NCI-H128 (cell line): ENCODE measurements at regions not wholly inside any gene's neighbourhood (a gene's known extent, or its start where the extent isn't known, plus 50 kb on each side); places are given as distances from the start of the nearest gene placed in this dataset.

ENCODE experiments used
- DNase-seq: peaks from one replicate; lab custom pipeline; 2025; ENCODE audit not compliant: unreplicated experiment; lab: John Stamatoyannopoulos, UW

DNA sequence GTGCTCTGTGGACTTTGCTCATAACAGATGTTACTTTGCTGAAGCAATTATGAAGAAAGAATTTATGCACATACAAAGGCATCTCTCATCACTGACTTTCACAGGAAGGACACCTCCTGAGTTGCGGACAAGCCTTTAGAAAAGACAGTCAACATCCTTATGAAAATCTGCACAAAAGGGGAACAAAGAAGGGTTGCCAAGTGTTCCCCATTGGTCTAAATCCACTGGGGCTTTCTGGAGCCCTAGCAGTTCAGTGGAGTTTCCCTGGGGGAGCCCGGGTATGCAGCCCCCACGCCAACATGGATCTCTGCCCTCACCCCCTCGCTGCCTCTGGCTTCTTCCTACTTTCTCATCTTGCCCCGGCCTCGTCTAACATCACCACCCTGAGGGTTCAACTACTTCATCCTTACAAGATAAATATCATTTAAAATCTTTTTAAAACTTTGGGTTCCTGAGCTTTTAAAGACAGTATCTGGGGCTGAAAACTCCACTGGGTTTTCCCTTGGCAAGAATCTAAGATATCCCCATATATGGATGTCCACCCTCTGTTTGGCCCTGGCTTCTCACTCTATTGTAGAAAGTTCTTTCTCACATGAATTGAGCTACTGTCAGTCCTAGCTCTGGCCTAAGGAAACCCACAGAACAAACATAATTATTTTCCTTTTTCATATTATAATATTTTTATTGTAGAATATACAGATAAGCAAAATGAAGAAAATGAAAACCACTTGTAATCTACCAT, 207.9 kb upstream of the RGMA start:
- DNase-seq = no peak

DNA sequence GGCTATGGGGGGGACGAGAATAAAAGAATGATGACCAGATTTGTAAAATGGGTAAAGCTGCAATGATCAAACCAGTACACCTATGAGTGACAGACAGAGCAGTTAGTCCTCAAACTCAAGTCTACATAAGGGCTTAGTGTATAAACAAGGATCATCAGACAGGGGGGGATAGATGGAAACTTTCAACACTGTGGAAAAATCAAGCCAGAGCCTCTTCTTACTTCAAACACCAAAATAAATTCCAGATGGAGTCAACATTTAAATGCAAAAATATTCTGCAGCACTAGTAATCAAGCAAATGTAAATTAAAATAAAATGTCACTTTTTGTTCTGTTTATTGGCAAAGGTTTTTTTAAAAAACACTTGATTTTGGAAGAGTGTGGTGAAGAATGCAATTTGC, 205.9 kb upstream of the RGMA start:
- DNase-seq = no peak

DNA sequence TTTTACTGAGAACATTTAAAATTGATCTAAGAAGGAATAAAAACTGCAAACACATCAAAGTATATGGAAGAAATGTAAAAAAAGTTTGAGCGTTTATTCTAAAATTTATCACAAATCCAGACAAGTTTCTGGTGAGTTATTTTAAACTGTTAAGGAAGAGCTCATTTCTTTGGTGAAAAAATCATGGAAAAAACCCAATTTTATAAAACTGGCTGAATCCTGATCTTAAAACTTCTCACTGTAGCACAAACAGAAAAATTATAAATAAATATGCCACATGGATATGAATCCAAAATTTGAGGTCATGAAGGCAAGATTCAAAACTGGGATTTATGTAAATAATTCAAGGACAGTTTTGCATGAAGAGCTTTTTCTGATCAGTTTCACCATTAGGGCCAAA, 205.1 kb upstream of the RGMA start:
- DNase-seq = no peak

DNA sequence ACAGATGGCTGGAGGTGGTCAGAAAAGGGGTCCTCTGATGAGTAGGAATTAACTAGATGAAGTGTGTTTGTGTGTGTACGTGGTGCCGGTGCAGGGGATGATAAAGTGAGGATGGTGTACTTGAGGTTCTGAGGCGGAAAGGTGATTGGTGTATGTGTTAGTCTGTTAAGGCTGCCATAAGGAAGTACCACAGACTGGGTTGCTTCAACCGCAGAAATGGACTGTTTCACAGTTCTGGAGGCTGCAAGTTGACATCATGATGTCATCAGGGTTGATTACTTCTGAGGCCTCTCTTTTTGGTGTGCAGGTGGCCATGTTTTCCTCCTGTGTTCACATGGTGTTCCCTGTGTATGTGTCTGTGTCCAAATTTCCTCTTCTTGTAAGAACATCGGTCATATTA, 202.4 kb upstream of the RGMA start:
- no peak for DNase-seq

DNA sequence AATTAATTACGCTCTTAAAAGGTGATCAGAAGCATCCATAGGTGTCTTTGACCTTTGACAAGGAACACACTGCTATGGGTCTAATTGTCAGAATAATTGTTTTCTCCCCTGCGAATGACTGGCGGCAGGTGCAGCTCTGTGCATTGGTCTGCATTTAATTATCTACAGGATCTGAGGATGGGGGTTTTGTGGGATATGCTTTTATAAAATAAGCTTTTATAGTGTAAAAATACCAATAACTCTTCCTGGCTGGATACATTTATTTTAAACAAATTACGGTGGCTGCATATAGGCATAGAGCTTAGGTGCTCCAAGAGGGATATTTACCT, 201.6 kb upstream of the RGMA start:
- DNase-seq = no peak

DNA sequence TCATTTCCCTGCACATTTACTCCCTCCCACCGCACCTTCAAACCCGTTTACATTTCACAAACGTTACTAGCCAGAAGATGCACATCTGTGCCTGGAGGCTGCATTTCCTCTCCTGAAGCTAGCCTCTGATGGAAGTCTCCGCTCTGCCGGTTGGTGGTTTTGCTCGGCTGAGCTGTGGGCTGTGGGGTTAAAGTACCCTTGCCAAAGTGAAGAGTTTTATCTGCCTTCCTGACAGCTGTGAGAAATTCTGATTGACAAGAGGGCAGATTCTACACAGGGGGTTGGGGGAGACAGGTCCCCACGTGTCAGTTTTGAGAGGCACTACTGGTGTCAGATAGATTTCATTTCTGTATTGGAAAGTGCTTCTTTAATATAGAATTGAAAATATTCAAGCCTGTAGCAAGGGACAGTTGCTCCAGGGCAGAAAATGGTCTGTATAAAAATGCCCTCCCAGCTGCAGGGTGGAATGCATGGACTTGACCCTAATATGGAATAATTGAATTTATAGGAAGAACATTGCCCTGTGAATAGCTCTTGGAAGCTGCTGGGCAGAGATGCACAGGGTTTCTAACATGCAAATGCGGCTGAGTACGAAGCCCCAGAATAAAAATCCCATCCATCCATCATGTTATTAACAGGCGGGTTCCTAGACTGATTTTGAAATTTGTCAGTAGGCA, 201.1 kb upstream of the RGMA start:
- DNase-seq = no peak

DNA sequence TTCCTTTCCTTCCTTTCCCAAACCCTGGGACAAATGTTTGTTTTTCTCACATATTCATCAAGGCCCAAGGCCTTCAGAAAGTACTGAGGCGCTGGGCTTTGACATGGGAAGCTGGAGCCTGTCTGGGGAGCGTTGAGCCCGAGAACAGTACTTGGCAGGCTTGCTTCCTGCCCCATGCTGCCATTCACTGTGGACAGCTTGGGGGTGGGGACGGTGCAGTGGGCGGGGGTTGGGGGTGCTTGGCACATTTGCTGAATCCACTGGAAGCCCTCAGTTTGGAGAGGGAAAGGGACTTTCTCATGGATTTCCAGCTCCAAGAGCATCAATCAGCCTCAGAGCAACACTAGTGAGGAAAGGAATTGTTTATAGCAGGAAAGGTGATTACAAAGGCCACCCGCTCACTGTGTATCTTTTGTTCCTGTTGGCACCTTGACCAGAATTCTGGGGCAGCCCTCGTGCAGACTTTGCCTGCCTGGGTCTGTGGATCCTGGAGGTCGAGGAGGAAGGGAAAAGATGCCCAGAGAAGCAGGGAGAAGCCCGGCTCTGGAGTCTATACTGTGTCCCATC, 199.8 kb upstream of the RGMA start:
- DNase-seq = no peak

DNA sequence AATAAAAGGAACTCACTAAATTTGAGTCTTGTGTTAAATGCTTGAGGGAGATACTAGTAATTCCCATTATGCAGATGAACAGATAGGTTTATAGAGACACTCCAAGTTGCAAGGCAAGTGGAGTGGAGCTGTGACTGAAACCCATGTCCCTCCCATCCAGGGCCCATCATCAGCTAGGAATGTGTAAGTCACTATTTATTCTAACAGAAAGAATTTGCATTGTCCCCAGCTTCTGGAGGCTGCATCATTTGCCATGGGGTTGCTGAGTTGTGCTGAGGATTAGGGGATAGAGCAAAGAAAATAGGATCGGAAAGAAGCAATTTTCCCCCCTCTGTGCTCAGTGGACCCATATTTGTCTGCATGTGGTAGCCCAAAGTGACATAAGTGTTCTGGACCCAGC, 197.4 kb upstream of the RGMA start:
- no peak for DNase-seq

DNA sequence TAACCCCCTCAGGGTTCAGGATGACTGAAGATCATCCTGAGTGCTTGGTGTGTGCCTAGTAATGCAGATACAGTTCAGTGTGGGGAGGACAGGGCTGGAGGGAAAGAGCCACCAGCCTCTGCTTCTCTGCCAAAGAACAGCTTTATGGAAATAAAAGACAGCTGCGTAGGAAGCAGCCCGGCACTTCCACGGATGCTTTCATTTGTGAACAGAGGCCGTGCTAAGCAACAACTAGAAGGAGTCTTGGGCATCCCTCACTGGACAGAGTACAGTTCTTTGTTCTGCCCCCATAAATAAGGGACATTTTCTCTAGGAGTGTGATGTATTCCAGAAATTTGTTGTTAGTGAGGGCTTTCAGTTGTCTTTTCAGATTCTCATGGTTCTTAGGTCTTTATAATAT, 194.8 kb upstream of the RGMA start:
- DNase-seq = no peak

DNA sequence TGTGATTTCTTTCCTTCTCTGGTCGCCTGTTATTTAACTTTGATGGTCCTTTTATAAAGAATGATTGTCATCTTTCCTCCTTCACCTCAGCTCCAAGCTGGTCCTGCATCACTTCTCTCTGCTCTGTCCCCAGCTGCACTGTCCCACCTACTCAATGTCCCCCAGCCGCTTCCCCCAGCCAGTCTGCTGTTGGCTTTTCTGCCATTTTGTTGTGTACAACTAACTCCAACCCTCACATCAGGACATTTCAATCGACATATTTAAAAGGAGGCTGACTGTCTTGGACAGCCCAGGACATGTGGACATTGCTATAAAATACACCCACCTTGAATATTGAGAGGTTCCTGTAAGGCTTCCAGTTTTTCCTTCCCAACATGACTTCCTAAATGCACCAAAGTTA, 193.8 kb upstream of the RGMA start:
- DNase-seq = no peak

DNA sequence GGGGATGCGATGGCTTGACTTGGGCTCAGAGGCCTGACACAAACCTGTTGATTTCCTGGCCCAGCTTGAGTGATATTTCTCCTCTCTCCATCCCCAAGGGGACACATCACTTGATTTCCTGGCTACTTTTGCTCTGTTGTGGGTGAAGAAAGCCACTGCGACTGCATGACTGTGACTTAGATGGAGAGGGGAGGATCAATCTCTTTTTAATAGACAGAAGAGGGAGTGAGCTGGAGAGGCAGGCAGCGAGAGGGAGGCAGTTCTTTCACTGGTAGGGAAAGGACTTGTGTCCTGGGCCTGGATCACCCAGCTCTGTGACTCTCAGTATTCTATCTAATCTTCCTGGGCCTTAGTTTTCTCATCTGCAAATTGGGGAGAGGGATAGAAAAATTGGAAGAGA, 189.8 kb upstream of the RGMA start:
- DNase-seq = no peak

DNA sequence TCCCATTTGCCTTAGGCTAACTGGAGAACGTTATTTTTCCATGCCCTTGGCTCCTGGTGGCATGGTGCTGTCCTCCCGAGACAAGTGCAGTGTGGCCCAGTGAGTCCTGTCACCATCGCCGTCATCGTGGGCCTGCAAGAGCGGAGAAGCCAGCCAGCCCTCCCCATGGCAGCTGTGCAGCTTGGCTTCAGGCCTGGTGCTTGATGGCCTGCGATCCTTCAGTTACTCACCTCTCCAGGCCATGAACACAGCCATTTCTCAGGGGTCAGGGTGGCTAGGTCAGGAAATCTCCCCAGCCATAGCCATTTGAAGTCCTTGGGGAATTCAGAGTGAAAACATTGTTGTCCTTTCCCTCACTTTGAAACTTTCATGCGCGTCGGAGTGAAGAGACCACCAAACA, 189.0 kb upstream of the RGMA start:
- no peak for DNase-seq

DNA sequence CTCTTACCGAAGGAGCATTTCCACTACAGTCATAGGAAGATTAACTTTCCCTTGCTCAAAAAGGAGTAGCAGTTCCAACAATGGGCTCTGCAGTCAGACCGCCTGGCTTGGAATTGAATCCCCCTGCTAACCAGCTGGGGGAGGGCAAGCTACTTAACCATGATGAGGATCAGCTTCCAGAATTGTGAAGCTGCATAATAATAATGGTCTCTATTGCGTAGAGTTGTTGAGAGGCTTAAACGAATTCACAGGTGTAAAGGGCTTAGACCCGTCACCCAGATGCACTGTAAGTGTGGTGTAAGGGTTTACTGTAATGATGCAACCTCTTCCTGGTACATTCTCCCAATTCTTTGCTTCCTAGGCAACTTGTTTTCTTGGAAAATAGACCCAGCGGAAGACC, 185.2 kb upstream of the RGMA start:
- no peak for DNase-seq

DNA sequence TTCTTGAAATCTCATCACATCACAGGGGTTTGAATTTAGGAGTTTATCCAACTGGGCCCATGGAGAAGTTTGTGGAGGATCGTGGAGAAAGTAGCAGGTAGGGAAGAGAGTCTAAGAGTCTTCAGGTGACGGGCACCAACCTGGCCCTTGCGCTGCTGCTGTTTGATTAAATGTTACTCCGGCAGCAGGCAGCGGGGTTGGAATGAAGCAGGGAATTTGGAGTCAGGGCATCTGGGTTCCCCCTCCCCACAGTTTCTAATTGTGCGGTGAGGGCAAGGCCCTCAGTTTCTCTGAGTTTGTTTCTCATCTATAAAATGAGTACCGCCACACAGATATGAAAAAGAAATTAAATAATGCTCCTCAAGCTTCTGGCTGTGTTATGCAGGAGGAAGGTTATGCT, 182.9 kb upstream of the RGMA start:
- DNase-seq = no peak

DNA sequence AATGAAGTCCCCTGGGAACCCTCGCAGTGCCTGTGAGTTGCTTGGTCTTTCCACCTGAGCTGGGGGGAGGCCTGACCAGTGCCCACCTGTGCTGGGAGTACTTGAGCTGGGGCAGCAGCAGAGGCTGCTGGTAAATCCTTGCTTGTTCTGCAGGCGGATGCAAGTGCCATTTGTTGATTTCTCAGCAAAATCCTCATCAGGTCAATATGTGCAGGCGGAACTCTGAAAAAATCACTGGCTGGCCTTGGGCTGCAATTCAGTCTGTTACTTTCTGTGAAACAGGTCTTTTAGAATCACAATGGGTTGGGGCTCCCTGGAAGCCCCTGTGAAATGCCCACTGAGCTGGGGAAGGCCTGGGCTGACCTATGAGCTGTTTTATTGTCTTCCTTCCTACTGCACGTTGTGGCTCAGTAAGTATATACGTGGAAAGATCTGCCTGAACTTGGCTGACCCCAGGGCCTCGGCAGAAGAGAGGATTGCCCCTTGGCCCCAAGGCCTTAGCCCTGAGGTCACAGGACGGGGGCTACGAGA, 182.0 kb upstream of the RGMA start:
- DNase-seq = no peak

DNA sequence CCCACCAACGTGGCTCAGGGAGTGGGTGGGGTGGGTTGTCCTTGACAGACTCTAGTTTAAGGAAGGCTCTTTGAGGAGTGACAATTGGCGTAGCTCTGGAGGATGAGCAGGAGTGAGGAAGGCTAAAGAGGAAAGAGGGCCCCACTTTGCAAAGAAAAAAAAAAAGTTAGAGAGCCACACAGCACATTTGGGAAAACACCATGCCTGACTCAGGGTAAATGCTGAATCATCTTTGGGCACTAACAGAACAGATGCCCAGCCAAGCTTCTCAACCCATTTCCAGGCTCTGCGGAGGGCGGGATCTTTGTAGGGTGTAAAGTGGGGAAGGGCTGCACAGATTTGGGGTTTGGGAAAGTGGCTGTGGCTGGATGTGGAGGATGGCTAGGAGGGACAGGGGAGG, 179.1 kb upstream of the RGMA start:
- DNase-seq = no peak

DNA sequence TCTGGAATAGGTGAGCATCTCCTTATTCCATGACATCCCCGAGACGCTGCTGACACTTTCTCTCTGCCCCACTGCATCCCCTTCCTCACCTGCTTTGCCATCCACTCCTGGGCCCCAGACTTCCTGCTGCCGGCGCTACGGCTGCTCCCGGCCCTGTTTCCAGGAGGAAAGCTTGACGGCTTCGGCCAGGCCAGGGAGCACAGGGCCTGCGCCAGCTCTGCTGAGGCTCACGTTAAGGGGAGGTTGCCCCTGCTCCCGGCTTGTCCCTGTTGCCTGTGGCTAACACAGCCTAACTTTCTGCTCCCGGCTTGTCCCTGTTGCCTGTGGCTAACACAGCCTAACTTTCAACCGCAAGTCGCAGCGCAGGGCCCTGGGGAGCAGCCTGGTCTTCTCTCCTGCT, 177.3 kb upstream of the RGMA start:
- no peak for DNase-seq

DNA sequence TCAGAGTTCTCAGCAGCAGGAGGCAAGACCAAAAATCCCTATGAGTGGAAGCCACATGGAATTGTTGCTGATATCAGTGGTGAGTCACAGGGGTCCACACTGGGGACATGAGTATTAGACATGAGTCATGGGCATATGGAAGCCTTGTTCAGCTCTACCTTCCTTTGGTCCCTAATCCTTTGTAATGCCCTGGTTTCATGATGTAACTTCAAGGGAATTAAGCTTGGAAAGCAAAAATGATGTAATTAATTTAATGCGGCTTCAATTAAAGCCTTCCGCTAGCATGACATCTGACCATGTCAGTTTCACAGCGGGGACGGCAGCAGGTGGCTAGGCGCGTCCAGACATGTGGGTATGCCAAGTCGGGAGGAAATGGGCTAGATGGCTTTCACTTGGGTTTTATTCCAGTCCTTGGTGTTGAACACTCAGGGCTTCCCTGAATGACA, 176.1 kb upstream of the RGMA start:
- DNase-seq = no peak

DNA sequence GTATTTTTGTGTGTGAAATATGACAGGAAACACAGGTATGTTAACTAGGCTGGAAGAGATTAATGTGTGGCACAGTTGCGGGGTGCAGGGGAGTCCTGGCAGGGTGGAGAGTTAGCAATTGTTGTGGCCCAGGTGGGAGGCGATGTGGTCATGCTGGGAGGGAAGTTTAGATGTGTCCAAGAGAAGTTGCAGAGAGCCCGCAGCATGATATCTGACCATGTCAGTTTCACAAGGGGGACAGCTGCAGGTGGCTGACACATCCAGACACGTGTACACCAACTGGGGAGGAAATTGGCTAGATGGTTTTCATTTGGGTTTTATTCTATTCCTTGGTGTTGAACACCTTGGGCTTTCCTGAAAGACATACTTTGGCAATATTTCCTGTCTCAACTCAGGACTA, 172.8 kb upstream of the RGMA start:
- no peak for DNase-seq

DNA sequence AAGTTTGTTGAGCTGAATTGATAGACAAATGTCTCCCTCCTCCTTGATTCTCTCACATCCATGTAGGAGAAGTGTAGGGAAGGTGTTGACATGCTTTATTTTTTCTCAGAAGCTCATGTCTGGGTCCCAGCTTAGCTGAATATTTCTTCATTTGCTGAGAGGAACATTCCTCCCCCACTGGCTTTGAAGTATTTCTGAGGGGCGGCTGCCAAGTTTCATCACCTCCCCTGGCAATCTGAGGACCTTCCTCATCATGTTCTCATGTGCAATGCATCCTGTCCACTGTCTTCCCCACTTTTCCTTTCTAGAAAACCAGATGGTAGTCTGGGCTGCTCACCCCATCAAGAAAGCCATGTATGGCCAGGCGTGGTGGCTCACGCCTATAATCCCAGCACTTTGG, 168.9 kb upstream of the RGMA start:
- no peak for DNase-seq

DNA sequence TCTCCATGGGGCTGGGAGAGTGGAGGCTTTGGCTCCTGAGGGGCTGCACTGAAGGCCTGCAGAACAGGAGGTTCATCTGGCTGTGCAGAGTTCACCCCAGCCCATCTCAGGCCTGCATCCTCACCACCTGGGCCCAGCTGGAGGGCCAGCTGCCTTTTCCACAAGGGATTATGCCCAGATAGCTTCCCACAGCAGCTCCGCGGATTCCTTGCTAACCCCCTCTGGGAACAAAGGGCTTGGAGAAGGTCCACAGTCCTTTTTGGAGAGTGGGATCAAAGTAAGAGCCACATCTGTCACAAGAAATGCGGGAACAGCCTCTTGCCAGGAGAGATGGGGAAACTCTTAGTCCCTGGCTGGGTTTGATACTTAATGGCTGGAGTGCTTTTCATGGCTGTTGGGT, 164.7 kb upstream of the RGMA start:
- no peak for DNase-seq

DNA sequence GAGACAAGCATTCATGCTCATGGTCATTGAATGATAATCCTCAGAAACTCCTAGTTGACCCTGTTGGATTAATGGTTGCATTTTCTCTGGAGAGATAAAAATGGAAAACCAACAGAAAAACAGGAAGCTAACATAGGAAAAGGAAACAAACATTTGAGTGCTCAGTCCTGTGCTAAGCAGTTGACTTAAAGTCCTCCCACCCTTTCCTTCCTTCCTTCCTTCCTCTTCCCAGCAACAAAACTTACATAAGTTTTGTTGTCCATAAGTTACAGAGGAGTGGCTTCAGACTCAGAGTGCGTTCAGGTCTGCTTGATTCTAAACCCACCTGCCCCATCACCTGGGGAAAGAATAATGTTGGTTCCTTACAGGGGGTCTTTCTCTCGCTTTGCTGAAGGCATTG, 163.8 kb upstream of the RGMA start:
- no peak for DNase-seq

DNA sequence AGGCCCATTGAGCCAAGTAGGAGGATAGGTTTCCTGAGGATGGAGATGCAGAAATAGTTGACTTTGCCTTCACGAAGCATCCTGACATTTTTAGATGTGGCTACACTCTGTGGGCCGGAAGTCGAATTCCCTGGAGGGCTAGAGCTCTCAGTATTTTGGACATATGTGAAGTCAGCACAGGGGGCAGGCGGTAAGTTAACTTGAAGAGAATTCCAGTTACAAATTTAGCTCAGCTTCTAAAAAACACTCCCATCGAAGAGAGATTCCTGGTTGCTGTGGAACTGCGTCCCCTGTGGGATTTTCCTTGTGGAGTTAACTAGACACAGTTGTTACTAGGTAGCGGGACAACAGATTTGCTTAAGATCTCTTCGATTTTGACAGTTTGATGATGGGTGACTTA, 161.9 kb upstream of the RGMA start:
- DNase-seq = no peak
